ENCODE measurements at regions not wholly inside any gene's neighbourhood (a gene's known extent, or its start where the extent isn't known, plus 50 kb on each side); places are given as distances from the start of the nearest gene placed in this dataset.

DNA sequence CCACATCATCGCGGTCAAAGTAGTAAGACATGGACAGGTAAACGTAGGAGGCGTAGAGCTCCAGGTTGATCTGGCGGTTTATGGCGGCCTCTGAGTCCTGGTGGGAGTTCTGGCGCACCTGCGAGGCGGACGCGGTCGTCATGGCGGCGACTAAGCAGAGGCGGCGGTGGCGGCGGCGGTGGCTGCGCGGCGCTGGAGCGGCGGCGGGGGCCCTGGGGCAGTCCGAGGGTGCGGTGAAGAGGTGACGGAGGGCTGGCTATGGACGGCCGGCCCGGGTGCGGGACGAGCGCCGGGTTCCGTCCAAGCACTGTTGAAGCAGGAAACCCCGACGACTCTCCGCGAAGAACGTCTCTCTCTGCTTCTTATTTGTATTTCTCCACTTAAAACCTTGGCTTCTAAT, 484.3 kb upstream of the SGCG start:
- ATAC-seq (no peak), DNase-seq (no peak)
- no peak for TF ChIP-seq POLR2A (IDR thresholded peaks at IDR 0.05)
- TF ChIP-seq, protein P1, sequence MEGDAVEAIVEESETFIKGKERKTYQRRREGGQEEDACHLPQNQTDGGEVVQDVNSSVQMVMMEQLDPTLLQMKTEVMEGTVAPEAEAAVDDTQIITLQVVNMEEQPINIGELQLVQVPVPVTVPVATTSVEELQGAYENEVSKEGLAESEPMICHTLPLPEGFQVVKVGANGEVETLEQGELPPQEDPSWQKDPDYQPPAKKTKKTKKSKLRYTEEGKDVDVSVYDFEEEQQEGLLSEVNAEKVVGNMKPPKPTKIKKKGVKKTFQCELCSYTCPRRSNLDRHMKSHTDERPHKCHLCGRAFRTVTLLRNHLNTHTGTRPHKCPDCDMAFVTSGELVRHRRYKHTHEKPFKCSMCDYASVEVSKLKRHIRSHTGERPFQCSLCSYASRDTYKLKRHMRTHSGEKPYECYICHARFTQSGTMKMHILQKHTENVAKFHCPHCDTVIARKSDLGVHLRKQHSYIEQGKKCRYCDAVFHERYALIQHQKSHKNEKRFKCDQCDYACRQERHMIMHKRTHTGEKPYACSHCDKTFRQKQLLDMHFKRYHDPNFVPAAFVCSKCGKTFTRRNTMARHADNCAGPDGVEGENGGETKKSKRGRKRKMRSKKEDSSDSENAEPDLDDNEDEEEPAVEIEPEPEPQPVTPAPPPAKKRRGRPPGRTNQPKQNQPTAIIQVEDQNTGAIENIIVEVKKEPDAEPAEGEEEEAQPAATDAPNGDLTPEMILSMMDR (IDR thresholded peaks at IDR 0.05 in 4 of 5, conservative IDR thresholded peaks at IDR 0.05 in 1 of 5), result no peak
- no peaks in the 10 kb centered on the region for H3K36me3 ChIP-seq
- H3K4me3 ChIP-seq, result no peak overlapping the region
- in situ Hi-C loops (cut with MboI; ENCODE audit: low sequenced_read_pairs in 4 of 4), result no loop called here
- intact Hi-C loops (cut with DNase I; ENCODE audit: low total_unique reads), result no loop called here
- no peaks in the 10 kb centered on the region for H3K4me1 ChIP-seq
- H3K27me3 ChIP-seq, result no peaks in the 10 kb centered on the region
- H3K27ac ChIP-seq, result no peak overlapping the region
- no peaks in the 10 kb centered on the region for H3K9me3 ChIP-seq

DNA sequence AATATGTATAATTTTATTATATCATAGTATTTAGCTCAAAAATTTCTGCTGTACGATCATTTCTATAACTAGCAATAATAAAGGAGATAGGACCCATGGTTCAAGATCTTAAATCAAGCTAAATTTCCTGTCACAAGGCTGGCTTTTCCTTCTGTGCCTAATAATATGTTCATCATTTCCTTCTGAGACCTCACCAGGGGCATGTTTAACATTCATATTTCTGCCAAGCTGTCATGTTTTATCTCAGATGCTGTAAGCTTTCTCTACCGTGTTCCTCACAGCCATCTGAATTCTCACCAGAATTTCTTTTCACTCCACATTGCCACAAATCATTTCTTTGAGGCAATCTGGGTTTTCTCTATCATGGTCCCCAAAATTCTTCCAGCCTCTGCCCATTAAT, 482.3 kb upstream of the SGCG start:
- H3K9me3 ChIP-seq, result no peaks in the 10 kb centered on the region
- H3K4me1 ChIP-seq, result no peaks in the 10 kb centered on the region
- H3K27ac ChIP-seq, result no peak overlapping the region
- no peak for ATAC-seq
- H3K4me3 ChIP-seq, result no peak overlapping the region
- in situ Hi-C loops (cut with MboI; ENCODE audit: low sequenced_read_pairs in 4 of 4) (no loop called here), intact Hi-C loops (cut with DNase I; ENCODE audit: low total_unique reads) (no loop called here)
- DNase-seq, result no peak
- TF ChIP-seq, protein P1 (IDR thresholded peaks at IDR 0.05 in 4 of 5, conservative IDR thresholded peaks at IDR 0.05 in 1 of 5), result no peak
- TF ChIP-seq POLR2A (IDR thresholded peaks at IDR 0.05), result no peak
- no peaks in the 10 kb centered on the region for H3K27me3 ChIP-seq
- H3K36me3 ChIP-seq, result no peaks in the 10 kb centered on the region

- Histone ChIP-seq H3K27ac (no peak overlapping the region), H3K4me3 (no peak overlapping the region), H3K27me3 (no peaks in the 10 kb centered on the region), H3K9me3 (no peaks in the 10 kb centered on the region), H3K4me1 (no peaks in the 10 kb centered on the region), H3K36me3 (no peaks in the 10 kb centered on the region)
- DNase-seq (no peak), ATAC-seq (no peak)
- in situ Hi-C loops (cut with MboI; ENCODE audit: low sequenced_read_pairs in 4 of 4) (no loop called here), intact Hi-C loops (cut with DNase I; ENCODE audit: low total_unique reads) (no loop called here)
- TF ChIP-seq, protein P1 (IDR thresholded peaks at IDR 0.05 in 4 of 5, conservative IDR thresholded peaks at IDR 0.05 in 1 of 5), result no peak
- no peak for TF ChIP-seq POLR2A (IDR thresholded peaks at IDR 0.05)
Measured at GRCh38 chr13:22700246-22700887, 480.4 kb upstream of the SGCG start.

DNA sequence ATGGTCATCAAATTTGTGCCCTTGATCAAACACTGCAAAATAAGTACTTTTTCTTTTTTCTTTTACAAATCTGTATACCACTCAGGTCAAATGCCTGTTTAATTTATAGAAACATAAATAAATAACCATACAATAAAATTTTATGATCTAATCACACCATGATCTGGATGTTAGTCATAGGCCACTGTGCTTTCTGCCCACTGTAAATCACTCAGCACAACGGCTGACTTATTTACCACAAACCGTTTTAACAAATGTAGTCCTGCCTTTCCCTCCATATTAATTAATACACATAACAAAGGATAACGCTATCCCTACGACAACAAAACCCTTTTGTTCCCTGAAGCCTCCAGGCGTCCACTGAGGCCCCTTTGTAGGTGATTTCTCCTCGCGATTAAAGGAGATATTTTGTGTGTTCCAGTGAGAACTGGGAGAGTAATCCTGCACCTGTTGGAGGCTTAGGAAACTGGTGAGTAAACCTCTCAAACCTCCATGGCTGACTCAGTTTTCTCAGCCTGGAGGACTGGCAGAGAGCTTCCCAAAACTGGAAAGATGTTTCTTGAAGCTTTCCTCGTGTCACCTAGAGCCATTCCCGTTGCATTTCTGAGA, 477.1 kb upstream of the SGCG start:
- TF ChIP-seq, protein P1 (IDR thresholded peaks at IDR 0.05 in 4 of 5, conservative IDR thresholded peaks at IDR 0.05 in 1 of 5), result no peak
- no peak for TF ChIP-seq POLR2A (IDR thresholded peaks at IDR 0.05)
- no peak overlapping the region for H3K4me3 ChIP-seq
- in situ Hi-C loops (cut with MboI; ENCODE audit: low sequenced_read_pairs in 4 of 4) (no loop called here), intact Hi-C loops (cut with DNase I; ENCODE audit: low total_unique reads) (no loop called here)
- no peaks in the 10 kb centered on the region for H3K36me3 ChIP-seq
- ATAC-seq (no peak), DNase-seq (no peak)
- no peaks in the 10 kb centered on the region for H3K4me1 ChIP-seq
- no peak overlapping the region for H3K27ac ChIP-seq
- no peaks in the 10 kb centered on the region for H3K27me3 ChIP-seq
- H3K9me3 ChIP-seq, result no peaks in the 10 kb centered on the region

Data from gastrocnemius medialis (tissue), 4 donors.